ENCODE measurements at regions not wholly inside any gene's neighbourhood (a gene's known extent, or its start where the extent isn't known, plus 50 kb on each side); places are given as distances from the start of the nearest gene placed in this dataset.

DNA sequence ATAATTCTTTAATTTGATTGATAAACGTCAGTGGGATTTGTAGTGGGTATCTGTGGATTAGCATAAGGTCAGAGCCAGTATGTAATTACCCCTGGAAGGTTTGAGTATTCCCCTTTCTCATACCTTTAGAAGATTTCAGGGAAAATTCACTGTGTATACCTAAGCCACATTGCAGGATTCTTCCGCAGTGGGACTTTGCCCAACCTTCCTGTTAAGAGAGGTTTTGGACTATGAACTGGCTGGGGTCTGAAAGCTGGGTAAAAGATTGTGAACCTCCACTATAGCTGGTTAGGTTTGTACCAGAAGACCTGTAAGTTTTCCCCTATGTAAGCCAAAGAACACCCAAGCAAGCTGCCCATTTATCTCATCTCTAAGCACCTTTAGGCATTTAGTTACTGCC is 150.2 kb downstream of the TTC6 start:
- no peak overlapping the region for H2AFZ ChIP-seq (ENCODE audit: low read depth, low read length)
- H3K4me3 ChIP-seq (ENCODE audit: low read length), result no peak overlapping the region
- TF ChIP-seq, protein P1, sequence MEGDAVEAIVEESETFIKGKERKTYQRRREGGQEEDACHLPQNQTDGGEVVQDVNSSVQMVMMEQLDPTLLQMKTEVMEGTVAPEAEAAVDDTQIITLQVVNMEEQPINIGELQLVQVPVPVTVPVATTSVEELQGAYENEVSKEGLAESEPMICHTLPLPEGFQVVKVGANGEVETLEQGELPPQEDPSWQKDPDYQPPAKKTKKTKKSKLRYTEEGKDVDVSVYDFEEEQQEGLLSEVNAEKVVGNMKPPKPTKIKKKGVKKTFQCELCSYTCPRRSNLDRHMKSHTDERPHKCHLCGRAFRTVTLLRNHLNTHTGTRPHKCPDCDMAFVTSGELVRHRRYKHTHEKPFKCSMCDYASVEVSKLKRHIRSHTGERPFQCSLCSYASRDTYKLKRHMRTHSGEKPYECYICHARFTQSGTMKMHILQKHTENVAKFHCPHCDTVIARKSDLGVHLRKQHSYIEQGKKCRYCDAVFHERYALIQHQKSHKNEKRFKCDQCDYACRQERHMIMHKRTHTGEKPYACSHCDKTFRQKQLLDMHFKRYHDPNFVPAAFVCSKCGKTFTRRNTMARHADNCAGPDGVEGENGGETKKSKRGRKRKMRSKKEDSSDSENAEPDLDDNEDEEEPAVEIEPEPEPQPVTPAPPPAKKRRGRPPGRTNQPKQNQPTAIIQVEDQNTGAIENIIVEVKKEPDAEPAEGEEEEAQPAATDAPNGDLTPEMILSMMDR (IDR thresholded peaks at IDR 0.05; ENCODE audit: poor library complexity, severe bottlenecking), result no peak
- TF ChIP-seq MXI1 (conservative IDR thresholded peaks at IDR 0.05; ENCODE audit: poor library complexity, severe bottlenecking), result no peak
- TF ChIP-seq, protein P2, sequence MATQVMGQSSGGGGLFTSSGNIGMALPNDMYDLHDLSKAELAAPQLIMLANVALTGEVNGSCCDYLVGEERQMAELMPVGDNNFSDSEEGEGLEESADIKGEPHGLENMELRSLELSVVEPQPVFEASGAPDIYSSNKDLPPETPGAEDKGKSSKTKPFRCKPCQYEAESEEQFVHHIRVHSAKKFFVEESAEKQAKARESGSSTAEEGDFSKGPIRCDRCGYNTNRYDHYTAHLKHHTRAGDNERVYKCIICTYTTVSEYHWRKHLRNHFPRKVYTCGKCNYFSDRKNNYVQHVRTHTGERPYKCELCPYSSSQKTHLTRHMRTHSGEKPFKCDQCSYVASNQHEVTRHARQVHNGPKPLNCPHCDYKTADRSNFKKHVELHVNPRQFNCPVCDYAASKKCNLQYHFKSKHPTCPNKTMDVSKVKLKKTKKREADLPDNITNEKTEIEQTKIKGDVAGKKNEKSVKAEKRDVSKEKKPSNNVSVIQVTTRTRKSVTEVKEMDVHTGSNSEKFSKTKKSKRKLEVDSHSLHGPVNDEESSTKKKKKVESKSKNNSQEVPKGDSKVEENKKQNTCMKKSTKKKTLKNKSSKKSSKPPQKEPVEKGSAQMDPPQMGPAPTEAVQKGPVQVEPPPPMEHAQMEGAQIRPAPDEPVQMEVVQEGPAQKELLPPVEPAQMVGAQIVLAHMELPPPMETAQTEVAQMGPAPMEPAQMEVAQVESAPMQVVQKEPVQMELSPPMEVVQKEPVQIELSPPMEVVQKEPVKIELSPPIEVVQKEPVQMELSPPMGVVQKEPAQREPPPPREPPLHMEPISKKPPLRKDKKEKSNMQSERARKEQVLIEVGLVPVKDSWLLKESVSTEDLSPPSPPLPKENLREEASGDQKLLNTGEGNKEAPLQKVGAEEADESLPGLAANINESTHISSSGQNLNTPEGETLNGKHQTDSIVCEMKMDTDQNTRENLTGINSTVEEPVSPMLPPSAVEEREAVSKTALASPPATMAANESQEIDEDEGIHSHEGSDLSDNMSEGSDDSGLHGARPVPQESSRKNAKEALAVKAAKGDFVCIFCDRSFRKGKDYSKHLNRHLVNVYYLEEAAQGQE (IDR thresholded peaks at IDR 0.05; ENCODE audit: borderline replicate concordance), result no peak
- no peak for TF ChIP-seq TAF1 (IDR thresholded peaks at IDR 0.05; ENCODE audit: low read depth)
- no peak for TF ChIP-seq SMC3 (conservative IDR thresholded peaks at IDR 0.05; ENCODE audit: poor library complexity)
- TF ChIP-seq RAD21 (conservative IDR thresholded peaks at IDR 0.05), result no peak
- no peak for TF ChIP-seq EP300 (conservative IDR thresholded peaks at IDR 0.05; ENCODE audit: poor library complexity, severe bottlenecking)
- TF ChIP-seq POLR2AphosphoS5 (IDR thresholded peaks at IDR 0.05), result no peak
- TF ChIP-seq EZH2 (IDR thresholded peaks at IDR 0.05; ENCODE audit: borderline replicate concordance, insufficient read depth, low read length, poor library complexity, severe bottlenecking), result no peak
- H4K20me1 ChIP-seq (ENCODE audit: insufficient read depth), result no peaks in the 10 kb centered on the region
- H3K4me2 ChIP-seq (ENCODE audit: low read length), result no peak overlapping the region
- H3K9ac ChIP-seq (ENCODE audit: low read length), result no peak overlapping the region
- H3K79me2 ChIP-seq (replicated peaks; ENCODE audit: insufficient read depth, low read length), result no peaks in the 10 kb centered on the region
- H3K27me3 ChIP-seq (ENCODE audit: insufficient read depth, low read depth, low read length), result no peaks in the 10 kb centered on the region
- no peaks in the 10 kb centered on the region for H3K9me3 ChIP-seq (ENCODE audit: low read length)
- no peaks in the 10 kb centered on the region for H3F3A ChIP-seq (ENCODE audit: insufficient read depth, low read length, poor library complexity, severe bottlenecking)
- no peak overlapping the region for H3K27ac ChIP-seq (ENCODE audit: low read length)
- no peaks in the 10 kb centered on the region for H3K36me3 ChIP-seq (ENCODE audit: insufficient read depth, low read length)
- H3K9me2 ChIP-seq (ENCODE audit: insufficient read depth, low read length), result no peaks in the 10 kb centered on the region

DNA sequence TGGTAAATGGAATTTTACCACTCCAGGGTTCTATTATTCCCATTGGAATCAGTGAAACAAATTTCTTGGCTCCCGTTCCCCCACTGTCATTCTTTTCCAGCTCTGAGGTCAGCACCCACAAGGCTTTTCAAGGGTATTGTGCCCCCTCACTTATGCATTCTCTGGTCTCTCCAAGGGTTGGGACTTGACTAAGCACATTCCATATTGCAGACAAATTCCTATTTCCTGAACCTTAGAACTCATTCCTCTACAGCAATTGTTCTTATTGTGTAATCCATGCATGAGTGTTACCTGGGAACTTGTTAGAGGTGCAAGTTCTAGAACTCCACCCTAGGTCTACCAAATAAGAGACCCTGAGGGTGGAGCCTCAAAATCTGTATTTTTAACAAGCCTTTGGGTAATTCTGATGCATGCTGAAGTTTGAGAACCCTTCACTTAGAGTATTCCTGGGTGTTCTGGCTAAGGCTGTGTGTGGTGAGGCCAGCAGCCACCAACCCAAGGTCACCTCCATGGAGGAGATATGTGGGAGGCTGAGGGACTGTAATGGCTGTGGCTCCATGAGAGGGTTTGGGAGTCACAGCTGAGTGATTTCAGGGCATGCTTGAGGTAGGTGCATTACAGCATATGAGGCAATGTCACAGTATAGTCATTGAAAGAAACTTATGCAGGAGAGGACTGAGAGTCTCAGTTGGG is 150.9 kb downstream of the TTC6 start:
- H3K27ac ChIP-seq (ENCODE audit: low read length), result no peak overlapping the region
- no peaks in the 10 kb centered on the region for H3K79me2 ChIP-seq (replicated peaks; ENCODE audit: insufficient read depth, low read length)
- no peak overlapping the region for H3K9ac ChIP-seq (ENCODE audit: low read length)
- H4K20me1 ChIP-seq (ENCODE audit: insufficient read depth), result no peaks in the 10 kb centered on the region
- H3K9me3 ChIP-seq (ENCODE audit: low read length), result no peaks in the 10 kb centered on the region
- no peaks in the 10 kb centered on the region for H3K36me3 ChIP-seq (ENCODE audit: insufficient read depth, low read length)
- H3K9me2 ChIP-seq (ENCODE audit: insufficient read depth, low read length), result no peaks in the 10 kb centered on the region
- H2AFZ ChIP-seq (ENCODE audit: low read depth, low read length), result no peak overlapping the region
- H3K4me2 ChIP-seq (ENCODE audit: low read length), result no peak overlapping the region
- H3K4me3 ChIP-seq (ENCODE audit: low read length), result no peak overlapping the region
- H3F3A ChIP-seq (ENCODE audit: insufficient read depth, low read length, poor library complexity, severe bottlenecking), result no peaks in the 10 kb centered on the region
- H3K27me3 ChIP-seq (ENCODE audit: insufficient read depth, low read depth, low read length), result no peaks in the 10 kb centered on the region
- TF ChIP-seq SMC3 (conservative IDR thresholded peaks at IDR 0.05; ENCODE audit: poor library complexity) (no peak), POLR2AphosphoS5 (IDR thresholded peaks at IDR 0.05) (no peak), RAD21 (conservative IDR thresholded peaks at IDR 0.05) (no peak), EZH2 (IDR thresholded peaks at IDR 0.05; ENCODE audit: borderline replicate concordance, insufficient read depth, low read length, poor library complexity, severe bottlenecking) (no peak), MXI1 (conservative IDR thresholded peaks at IDR 0.05; ENCODE audit: poor library complexity, severe bottlenecking) (no peak)

Data from neural cell (in vitro differentiated cells).